ENCODE measurements at regions not wholly inside any gene's neighbourhood (a gene's known extent, or its start where the extent isn't known, plus 50 kb on each side); places are given as distances from the start of the nearest gene placed in this dataset.

- TF ChIP-seq CTCF (IDR thresholded peaks at IDR 0.05; ENCODE audit: borderline replicate concordance, extremely low read depth, low read length, poor library complexity, severe bottlenecking) (no peak), EZH2 (IDR thresholded peaks at IDR 0.05; ENCODE audit: borderline replicate concordance, low read depth, low read length, severe bottlenecking) (no peak)
These were observed 162.9 kb downstream of the ARL5B start for GRCh38 chr10:18822156-18822555.
